ENCODE measurements at regions not wholly inside any gene's neighbourhood (a gene's known extent, or its start where the extent isn't known, plus 50 kb on each side); places are given as distances from the start of the nearest gene placed in this dataset.

DNA sequence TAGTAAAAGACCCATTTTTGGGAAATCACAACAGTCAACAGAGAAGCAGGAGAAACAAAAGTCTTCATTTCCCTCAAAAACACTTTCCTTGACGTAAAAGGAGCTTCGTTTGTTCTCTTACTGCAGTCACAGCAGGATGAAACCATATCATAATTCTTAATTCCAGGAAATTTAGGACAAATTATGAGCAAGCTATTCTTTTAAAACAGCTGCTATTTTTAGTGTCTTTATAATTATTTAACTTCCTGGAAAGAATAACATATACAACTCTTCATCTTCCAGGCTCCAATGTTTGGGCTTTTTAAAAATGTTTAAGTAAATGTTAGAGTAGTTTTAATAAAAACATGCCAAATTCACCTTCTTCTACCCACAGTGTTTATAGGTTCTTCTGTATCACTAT, 563.5 kb downstream of the LTN1 start (continued):
- TF ChIP-seq, protein P1, sequence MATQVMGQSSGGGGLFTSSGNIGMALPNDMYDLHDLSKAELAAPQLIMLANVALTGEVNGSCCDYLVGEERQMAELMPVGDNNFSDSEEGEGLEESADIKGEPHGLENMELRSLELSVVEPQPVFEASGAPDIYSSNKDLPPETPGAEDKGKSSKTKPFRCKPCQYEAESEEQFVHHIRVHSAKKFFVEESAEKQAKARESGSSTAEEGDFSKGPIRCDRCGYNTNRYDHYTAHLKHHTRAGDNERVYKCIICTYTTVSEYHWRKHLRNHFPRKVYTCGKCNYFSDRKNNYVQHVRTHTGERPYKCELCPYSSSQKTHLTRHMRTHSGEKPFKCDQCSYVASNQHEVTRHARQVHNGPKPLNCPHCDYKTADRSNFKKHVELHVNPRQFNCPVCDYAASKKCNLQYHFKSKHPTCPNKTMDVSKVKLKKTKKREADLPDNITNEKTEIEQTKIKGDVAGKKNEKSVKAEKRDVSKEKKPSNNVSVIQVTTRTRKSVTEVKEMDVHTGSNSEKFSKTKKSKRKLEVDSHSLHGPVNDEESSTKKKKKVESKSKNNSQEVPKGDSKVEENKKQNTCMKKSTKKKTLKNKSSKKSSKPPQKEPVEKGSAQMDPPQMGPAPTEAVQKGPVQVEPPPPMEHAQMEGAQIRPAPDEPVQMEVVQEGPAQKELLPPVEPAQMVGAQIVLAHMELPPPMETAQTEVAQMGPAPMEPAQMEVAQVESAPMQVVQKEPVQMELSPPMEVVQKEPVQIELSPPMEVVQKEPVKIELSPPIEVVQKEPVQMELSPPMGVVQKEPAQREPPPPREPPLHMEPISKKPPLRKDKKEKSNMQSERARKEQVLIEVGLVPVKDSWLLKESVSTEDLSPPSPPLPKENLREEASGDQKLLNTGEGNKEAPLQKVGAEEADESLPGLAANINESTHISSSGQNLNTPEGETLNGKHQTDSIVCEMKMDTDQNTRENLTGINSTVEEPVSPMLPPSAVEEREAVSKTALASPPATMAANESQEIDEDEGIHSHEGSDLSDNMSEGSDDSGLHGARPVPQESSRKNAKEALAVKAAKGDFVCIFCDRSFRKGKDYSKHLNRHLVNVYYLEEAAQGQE (IDR thresholded peaks at IDR 0.05; ENCODE audit: unreplicated experiment), result no peak

DNA sequence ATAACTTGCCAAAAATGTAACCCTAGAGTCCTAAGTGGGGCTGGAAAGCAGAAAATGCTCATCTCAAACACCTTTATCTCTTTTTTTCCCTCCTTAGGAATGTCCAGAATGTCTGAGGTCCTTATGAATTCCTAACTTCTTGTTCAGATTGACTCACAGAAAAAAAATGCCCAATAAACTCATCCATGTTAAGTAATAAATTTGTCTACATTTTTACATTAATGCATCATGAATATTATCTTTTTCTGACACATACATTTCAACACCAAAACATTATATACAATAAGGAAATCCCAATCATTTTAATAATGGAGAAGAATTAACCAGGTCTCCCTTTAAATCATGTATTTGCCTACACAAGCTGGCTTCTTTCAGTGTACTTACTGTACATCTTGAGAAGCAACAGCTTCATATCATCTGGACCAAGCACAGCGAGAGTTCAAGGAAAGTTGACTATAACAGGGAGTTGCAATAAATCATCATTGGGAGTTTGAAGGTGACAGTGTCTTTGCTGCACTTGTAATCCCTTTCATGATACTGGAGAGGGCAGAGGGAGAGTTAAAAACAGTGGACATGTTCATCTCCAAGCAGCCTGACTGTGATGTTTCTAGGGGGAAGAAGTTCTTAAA, 565.2 kb downstream of the LTN1 start:
- no peaks in the 10 kb centered on the region for H3K27me3 ChIP-seq (ENCODE audit: insufficient read depth)
- no peak overlapping the region for H3K4me2 ChIP-seq
- no peaks in the 10 kb centered on the region for H3K79me2 ChIP-seq (replicated peaks; ENCODE audit: insufficient read depth)
- Mint-ChIP-seq H3K4me3 (no peak overlapping the region), H3K27ac (no peak overlapping the region), H3K4me1 (no peaks in the 10 kb centered on the region), H3K36me3 (ENCODE audit: low read depth) (no peaks in the 10 kb centered on the region), H3K9me3 (no peaks in the 10 kb centered on the region), H3K27me3 (ENCODE audit: insufficient read depth, low read depth, poor library complexity) (peaks cover under 1% of the 10 kb centered on the region)
- H2AFZ ChIP-seq, result no peak overlapping the region
- H3K36me3 ChIP-seq (ENCODE audit: insufficient read depth), result no peaks in the 10 kb centered on the region
- no peak overlapping the region for H3K4me3 ChIP-seq
- DNase-seq (ENCODE audit: low spot score) (no peak), ATAC-seq (no peak)
- H3K27ac ChIP-seq (ENCODE audit: low read depth), result no peak overlapping the region
- H3K9me2 ChIP-seq (ENCODE audit: insufficient read depth), result peaks cover 9% of the 10 kb centered on the region; the same call in 1 of the 2 replicates
- no peaks in the 10 kb centered on the region for H4K20me1 ChIP-seq (replicated peaks; ENCODE audit: insufficient read depth)
- no peaks in the 10 kb centered on the region for H3F3A ChIP-seq (replicated peaks; ENCODE audit: low read depth)
- H3K4me1 ChIP-seq (ENCODE audit: insufficient read depth), result no peaks in the 10 kb centered on the region
- TF ChIP-seq, protein P2, sequence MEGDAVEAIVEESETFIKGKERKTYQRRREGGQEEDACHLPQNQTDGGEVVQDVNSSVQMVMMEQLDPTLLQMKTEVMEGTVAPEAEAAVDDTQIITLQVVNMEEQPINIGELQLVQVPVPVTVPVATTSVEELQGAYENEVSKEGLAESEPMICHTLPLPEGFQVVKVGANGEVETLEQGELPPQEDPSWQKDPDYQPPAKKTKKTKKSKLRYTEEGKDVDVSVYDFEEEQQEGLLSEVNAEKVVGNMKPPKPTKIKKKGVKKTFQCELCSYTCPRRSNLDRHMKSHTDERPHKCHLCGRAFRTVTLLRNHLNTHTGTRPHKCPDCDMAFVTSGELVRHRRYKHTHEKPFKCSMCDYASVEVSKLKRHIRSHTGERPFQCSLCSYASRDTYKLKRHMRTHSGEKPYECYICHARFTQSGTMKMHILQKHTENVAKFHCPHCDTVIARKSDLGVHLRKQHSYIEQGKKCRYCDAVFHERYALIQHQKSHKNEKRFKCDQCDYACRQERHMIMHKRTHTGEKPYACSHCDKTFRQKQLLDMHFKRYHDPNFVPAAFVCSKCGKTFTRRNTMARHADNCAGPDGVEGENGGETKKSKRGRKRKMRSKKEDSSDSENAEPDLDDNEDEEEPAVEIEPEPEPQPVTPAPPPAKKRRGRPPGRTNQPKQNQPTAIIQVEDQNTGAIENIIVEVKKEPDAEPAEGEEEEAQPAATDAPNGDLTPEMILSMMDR (conservative IDR thresholded peaks at IDR 0.05; ENCODE audit: low read depth in 2 of 2), result no peak
- TF ChIP-seq, protein P3, sequence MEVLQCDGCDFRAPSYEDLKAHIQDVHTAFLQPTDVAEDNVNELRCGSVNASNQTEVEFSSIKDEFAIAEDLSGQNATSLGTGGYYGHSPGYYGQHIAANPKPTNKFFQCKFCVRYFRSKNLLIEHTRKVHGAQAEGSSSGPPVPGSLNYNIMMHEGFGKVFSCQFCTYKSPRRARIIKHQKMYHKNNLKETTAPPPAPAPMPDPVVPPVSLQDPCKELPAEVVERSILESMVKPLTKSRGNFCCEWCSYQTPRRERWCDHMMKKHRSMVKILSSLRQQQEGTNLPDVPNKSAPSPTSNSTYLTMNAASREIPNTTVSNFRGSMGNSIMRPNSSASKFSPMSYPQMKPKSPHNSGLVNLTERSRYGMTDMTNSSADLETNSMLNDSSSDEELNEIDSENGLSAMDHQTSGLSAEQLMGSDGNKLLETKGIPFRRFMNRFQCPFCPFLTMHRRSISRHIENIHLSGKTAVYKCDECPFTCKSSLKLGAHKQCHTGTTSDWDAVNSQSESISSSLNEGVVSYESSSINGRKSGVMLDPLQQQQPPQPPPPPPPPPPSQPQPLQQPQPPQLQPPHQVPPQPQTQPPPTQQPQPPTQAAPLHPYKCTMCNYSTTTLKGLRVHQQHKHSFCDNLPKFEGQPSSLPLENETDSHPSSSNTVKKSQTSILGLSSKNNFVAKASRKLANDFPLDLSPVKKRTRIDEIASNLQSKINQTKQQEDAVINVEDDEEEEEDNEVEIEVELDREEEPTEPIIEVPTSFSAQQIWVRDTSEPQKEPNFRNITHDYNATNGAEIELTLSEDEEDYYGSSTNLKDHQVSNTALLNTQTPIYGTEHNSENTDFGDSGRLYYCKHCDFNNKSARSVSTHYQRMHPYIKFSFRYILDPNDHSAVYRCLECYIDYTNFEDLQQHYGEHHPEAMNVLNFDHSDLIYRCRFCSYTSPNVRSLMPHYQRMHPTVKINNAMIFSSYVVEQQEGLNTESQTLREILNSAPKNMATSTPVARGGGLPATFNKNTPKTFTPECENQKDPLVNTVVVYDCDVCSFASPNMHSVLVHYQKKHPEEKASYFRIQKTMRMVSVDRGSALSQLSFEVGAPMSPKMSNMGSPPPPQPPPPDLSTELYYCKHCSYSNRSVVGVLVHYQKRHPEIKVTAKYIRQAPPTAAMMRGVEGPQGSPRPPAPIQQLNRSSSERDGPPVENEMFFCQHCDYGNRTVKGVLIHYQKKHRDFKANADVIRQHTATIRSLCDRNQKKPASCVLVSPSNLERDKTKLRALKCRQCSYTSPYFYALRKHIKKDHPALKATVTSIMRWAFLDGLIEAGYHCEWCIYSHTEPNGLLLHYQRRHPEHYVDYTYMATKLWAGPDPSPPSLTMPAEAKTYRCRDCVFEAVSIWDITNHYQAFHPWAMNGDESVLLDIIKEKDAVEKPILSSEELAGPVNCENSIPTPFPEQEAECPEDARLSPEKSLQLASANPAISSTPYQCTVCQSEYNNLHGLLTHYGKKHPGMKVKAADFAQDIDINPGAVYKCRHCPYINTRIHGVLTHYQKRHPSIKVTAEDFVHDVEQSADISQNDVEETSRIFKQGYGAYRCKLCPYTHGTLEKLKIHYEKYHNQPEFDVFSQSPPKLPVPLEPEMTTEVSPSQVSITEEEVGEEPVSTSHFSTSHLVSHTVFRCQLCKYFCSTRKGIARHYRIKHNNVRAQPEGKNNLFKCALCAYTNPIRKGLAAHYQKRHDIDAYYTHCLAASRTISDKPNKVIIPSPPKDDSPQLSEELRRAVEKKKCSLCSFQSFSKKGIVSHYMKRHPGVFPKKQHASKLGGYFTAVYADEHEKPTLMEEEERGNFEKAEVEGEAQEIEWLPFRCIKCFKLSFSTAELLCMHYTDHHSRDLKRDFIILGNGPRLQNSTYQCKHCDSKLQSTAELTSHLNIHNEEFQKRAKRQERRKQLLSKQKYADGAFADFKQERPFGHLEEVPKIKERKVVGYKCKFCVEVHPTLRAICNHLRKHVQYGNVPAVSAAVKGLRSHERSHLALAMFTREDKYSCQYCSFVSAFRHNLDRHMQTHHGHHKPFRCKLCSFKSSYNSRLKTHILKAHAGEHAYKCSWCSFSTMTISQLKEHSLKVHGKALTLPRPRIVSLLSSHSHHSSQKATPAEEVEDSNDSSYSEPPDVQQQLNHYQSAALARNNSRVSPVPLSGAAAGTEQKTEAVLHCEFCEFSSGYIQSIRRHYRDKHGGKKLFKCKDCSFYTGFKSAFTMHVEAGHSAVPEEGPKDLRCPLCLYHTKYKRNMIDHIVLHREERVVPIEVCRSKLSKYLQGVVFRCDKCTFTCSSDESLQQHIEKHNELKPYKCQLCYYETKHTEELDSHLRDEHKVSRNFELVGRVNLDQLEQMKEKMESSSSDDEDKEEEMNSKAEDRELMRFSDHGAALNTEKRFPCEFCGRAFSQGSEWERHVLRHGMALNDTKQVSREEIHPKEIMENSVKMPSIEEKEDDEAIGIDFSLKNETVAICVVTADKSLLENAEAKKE (CRISPR knock-in tag; IDR thresholded peaks at IDR 0.05), result no peak
- TF ChIP-seq EZH2phosphoT487 (IDR thresholded peaks at IDR 0.05; ENCODE audit: unreplicated experiment) (no peak), ZNF114 (CRISPR knock-in tag; IDR thresholded peaks at IDR 0.05) (no peak), STAT1 (IDR thresholded peaks at IDR 0.05; ENCODE audit: unreplicated experiment) (no peak)
- TF ChIP-seq, protein P4, sequence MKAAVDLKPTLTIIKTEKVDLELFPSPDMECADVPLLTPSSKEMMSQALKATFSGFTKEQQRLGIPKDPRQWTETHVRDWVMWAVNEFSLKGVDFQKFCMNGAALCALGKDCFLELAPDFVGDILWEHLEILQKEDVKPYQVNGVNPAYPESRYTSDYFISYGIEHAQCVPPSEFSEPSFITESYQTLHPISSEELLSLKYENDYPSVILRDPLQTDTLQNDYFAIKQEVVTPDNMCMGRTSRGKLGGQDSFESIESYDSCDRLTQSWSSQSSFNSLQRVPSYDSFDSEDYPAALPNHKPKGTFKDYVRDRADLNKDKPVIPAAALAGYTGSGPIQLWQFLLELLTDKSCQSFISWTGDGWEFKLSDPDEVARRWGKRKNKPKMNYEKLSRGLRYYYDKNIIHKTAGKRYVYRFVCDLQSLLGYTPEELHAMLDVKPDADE (IDR thresholded peaks at IDR 0.05), result no peak
- TF ChIP-seq, protein P1 (IDR thresholded peaks at IDR 0.05; ENCODE audit: unreplicated experiment), result no peak

All from GM23338 (cell line).